IMR-90 (cell line): ENCODE measurements at regions not wholly inside any gene's neighbourhood (a gene's known extent, or its start where the extent isn't known, plus 50 kb on each side); places are given as distances from the start of the nearest gene placed in this dataset.
A peak's percentile ranks its signal among the peaks of the same experiment; 100 is the strongest.

Source experiments
- ATAC-seq: fragments of 200-7000 bp; cut with Tn5 transposase; 2 replicates; pipeline ENCODE4 v1.9.1; 2020; ENCODE audit warnings: low read depth, mild to moderate bottlenecking, moderate library complexity
- BruUV-seq: library from RNA; stranded (reverse); fragments of 400-500 nt; replicated peaks from 2 replicates; lab custom pipeline; 2021; lab: Mats Ljungman, UMichigan
- CTCF ChIA-PET: fragments of 300-600 bp; formaldehyde crosslinking; extraction: SDS; loops from one replicate; lab custom pipeline; 2021; ENCODE audit warnings: antibody characterized with exemption; lab: Yijun Ruan, JAX
- POLR2A ChIA-PET: fragments of 300-600 bp; sonication (Branson Sonifier 250); formaldehyde crosslinking; loops from one replicate; lab custom pipeline; 2022; ENCODE audit warnings: antibody characterized with exemption; ENCODE audit not compliant: unreplicated experiment; lab: Charles Lee
- DNase-seq: peaks from one replicate; pipeline ENCODE4 v3.0.0; 2013
- H2AFZ ChIP-seq: replicated peaks from 2 replicates; pipeline ENCODE3; 2013; ENCODE audit warnings: low read length, mild to moderate bottlenecking; ENCODE audit not compliant: poor library complexity
- H2AK5ac ChIP-seq: 2 replicates; pipeline ENCODE4 v1.6.1; 2013; ENCODE audit warnings: low read depth, low read length, inconsistent platforms
- H2AK9ac ChIP-seq: replicated peaks from 2 replicates; pipeline ENCODE3; 2013; ENCODE audit warnings: mild to moderate bottlenecking, low read depth, low read length, moderate library complexity; ENCODE audit not compliant: poor library complexity
- H2BK120ac ChIP-seq: 2 replicates; pipeline ENCODE4 v1.6.1; 2013; ENCODE audit warnings: low read depth, low read length, inconsistent platforms
- H2BK15ac ChIP-seq: 3 replicates; pipeline ENCODE4 v1.6.1; 2013; ENCODE audit warnings: low read depth, low read length, inconsistent platforms
- H2BK20ac ChIP-seq: 2 replicates; pipeline ENCODE4 v1.6.1; 2013; ENCODE audit warnings: low read depth, mild to moderate bottlenecking, inconsistent platforms, low read length, moderate library complexity
- H2BK5ac ChIP-seq: 2 replicates; pipeline ENCODE4 v1.6.1; 2013; ENCODE audit warnings: mild to moderate bottlenecking, low read depth, low read length, inconsistent platforms; ENCODE audit not compliant: poor library complexity, severe bottlenecking
- H3K14ac ChIP-seq: replicated peaks from 2 replicates; pipeline ENCODE4 v1.6.1; 2013; ENCODE audit warnings: low read depth, low read length, inconsistent platforms
- H3K18ac ChIP-seq: 2 replicates; pipeline ENCODE4 v1.6.1; 2013; ENCODE audit warnings: low read depth, low read length, control low read depth
- H3K23ac ChIP-seq: 2 replicates; pipeline ENCODE4 v1.6.1; 2013; ENCODE audit warnings: low read depth, low read length, inconsistent platforms
- H3K27ac ChIP-seq: 2 replicates; pipeline ENCODE4 v1.5.1; 2013; ENCODE audit warnings: mild to moderate bottlenecking, control low read depth, low read length; ENCODE audit not compliant: insufficient read depth
- H3K27me3 ChIP-seq: 2 replicates; pipeline ENCODE4 v1.6.1; 2013; ENCODE audit warnings: low read length; ENCODE audit not compliant: control insufficient read depth, insufficient read depth
- H3K36me3 ChIP-seq: 2 replicates; pipeline ENCODE4 v1.6.1; 2013; ENCODE audit warnings: low read length, mixed read lengths; ENCODE audit not compliant: control insufficient read depth, insufficient read depth
- H3K4ac ChIP-seq: 2 replicates; pipeline ENCODE4 v1.6.1; 2013; ENCODE audit warnings: low read depth, low read length, inconsistent platforms
- H3K4me1 ChIP-seq: 2 replicates; pipeline ENCODE4 v1.6.1; 2013; ENCODE audit warnings: low read length, mixed read lengths; ENCODE audit not compliant: control insufficient read depth, insufficient read depth
- H3K4me2 ChIP-seq: 2 replicates; pipeline ENCODE4 v1.6.1; 2013; ENCODE audit warnings: low read depth, mild to moderate bottlenecking, control low read depth, low read length, moderate library complexity
- H3K4me3 ChIP-seq: 2 replicates; pipeline ENCODE4 v1.5.1; 2013; ENCODE audit warnings: low read depth, mild to moderate bottlenecking, control low read depth, low read length, moderate library complexity; ENCODE audit not compliant: insufficient read depth
- H3K56ac ChIP-seq: 2 replicates; pipeline ENCODE4 v1.6.1; 2013; ENCODE audit warnings: low read length, inconsistent platforms; ENCODE audit not compliant: insufficient read depth; ENCODE audit errors: extremely low read depth
- H3K79me1 ChIP-seq, 2 experiments: 2 replicates each; pipeline ENCODE4 v1.6.1; 2013; ENCODE audit warnings: low read length in 2 of 2, inconsistent platforms in 1 of 2, low read depth in 1 of 2
- H3K9ac ChIP-seq: 2 replicates; pipeline ENCODE4 v1.6.1; 2013; ENCODE audit warnings: low read depth, low read length, control low read depth
- H3K9me1 ChIP-seq: 2 replicates; pipeline ENCODE4 v1.6.1; 2013; ENCODE audit warnings: low read length, inconsistent platforms; ENCODE audit not compliant: insufficient read depth
- H3K9me3 ChIP-seq: 2 replicates; pipeline ENCODE4 v1.6.1; 2013; ENCODE audit warnings: low read length; ENCODE audit not compliant: control insufficient read depth, insufficient read depth
- H4K20me1 ChIP-seq: 2 replicates; pipeline ENCODE4 v1.6.1; 2013; ENCODE audit warnings: low read length, inconsistent platforms; ENCODE audit not compliant: insufficient read depth
- H4K5ac ChIP-seq: 2 replicates; pipeline ENCODE4 v1.6.1; 2013; ENCODE audit warnings: mild to moderate bottlenecking, low read depth, low read length, control low read depth
- H4K8ac ChIP-seq, 2 experiments: 2 replicates each; pipeline ENCODE4 v1.6.1; 2013; ENCODE audit warnings: low read depth in 2 of 2, low read length in 2 of 2, control low read depth in 1 of 2, inconsistent platforms in 1 of 2
- H4K91ac ChIP-seq: 2 replicates; pipeline ENCODE4 v1.6.1; 2013; ENCODE audit warnings: low read depth, low read length, inconsistent platforms; ENCODE audit not compliant: insufficient read depth
- CTCF ChIP-seq: conservative IDR thresholded peaks from 2 replicates; pipeline ENCODE4 v1.5.1; 2012; ENCODE audit warnings: mild to moderate bottlenecking, low read depth, low read length, improper control_type of control experiment
- FOS ChIP-seq: fragments of 150-350 bp; IDR thresholded peaks from 2 replicates; pipeline ENCODE4 v1.6.1; 2016; ENCODE audit warnings: low read depth, low read length
- MAZ ChIP-seq: IDR thresholded peaks from 2 replicates; pipeline ENCODE4 v1.6.1; 2012; ENCODE audit warnings: low read depth, mild to moderate bottlenecking, low read length, improper control_type of control experiment, moderate library complexity, borderline replicate concordance
- NFE2L2 ChIP-seq: fragments of 150-350 bp; IDR thresholded peaks from 2 replicates; pipeline ENCODE4 v1.6.1; 2016; ENCODE audit warnings: low read depth, mild to moderate bottlenecking, low read length
- POLR2A ChIP-seq: IDR thresholded peaks from 2 replicates; pipeline ENCODE4 v1.6.1; 2012; ENCODE audit warnings: mild to moderate bottlenecking, low read depth, low read length
- RAD21 ChIP-seq: IDR thresholded peaks from 2 replicates; pipeline ENCODE4 v1.6.1; 2012; ENCODE audit warnings: low read length, improper control_type of control experiment
- RFX5 ChIP-seq: IDR thresholded peaks from 2 replicates; pipeline ENCODE4 v1.8.0; 2012; ENCODE audit warnings: low read depth, mild to moderate bottlenecking, low read length, moderate library complexity
- SMC3 ChIP-seq: fragments of 150-350 bp; IDR thresholded peaks from 2 replicates; pipeline ENCODE4 v1.6.1; 2016; ENCODE audit warnings: low read depth, mild to moderate bottlenecking, antibody characterized with exemption, low read length, moderate library complexity
- WGBS, 2 experiments: methylation state at CpG; one replicate each; pipeline versions ENCODE4 v1.1.5 to v1.1.7; 2013; ENCODE audit warnings: missing lambda C conversion rate in 2 of 2; ENCODE audit not compliant: insufficient read length in 1 of 2; ENCODE audit errors: extremely low coverage in 2 of 2; 5-methylcytosine and 5-hydroxymethylcytosine counted together
- dilution Hi-C: fragments of 300-500 bp; cut with HindIII; formaldehyde crosslinking; loops from one replicate; pipeline ENCODE4 v1.14.3; 2018; ENCODE audit warnings: low sequenced_read_pairs; ENCODE audit not compliant: unreplicated experiment
- in situ Hi-C: fragments of 300-500 bp; cut with MboI; formaldehyde crosslinking; loops from 3 replicates; pipeline ENCODE4 v1.14.3; 2019; ENCODE audit warnings: low sequenced_read_pairs, inconsistent platforms, mixed read lengths
- intact Hi-C: fragments of 100-400 bp; cut with micrococcal nuclease; formaldehyde crosslinking; loops from 2 replicates; pipeline ENCODE4 v1.10.0; 2022

DNA sequence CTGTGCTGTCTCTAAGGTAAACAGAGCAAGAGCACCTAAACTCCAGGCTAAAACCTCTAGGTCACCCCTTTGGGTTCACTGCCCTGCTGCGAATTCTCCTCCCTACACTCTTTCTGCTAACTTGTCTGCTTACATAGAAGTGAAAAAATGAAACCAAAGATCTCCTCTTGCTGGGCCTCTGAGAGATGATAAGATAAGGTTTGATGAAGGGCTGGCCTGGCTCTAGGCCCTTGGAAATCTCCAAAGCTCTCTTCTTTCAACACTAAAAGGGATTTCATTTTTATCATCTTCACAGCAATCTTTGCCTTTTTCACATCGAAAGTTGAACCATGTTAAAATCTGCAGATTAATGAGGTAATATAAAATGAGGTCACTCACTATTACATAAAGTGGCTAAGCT, 450.8 kb upstream of the TLE4 start:
- ATAC-seq (no peak), DNase-seq (peak; percentile 23)
- H3K4me1 ChIP-seq = no peaks in the 10 kb centered on the region
- H2BK20ac ChIP-seq = no peak overlapping the region
- no peak overlapping the region for H3K27ac ChIP-seq
- H4K91ac ChIP-seq = no peak overlapping the region
- TF ChIP-seq CTCF (no peak), NFE2L2 (no peak), SMC3 (no peak), RAD21 (no peak), MAZ (no peak), RFX5 (no peak), FOS (no peak), POLR2A (no peak)
- H3K79me1 ChIP-seq = no peaks in the 10 kb centered on the region
- H3K9ac ChIP-seq = no peak overlapping the region
- H2AFZ ChIP-seq = no peak overlapping the region
- no peak overlapping the region for H3K56ac ChIP-seq
- no peak overlapping the region for H3K4ac ChIP-seq
- H4K20me1 ChIP-seq = no peaks in the 10 kb centered on the region
- no peak overlapping the region for H3K14ac ChIP-seq
- H3K36me3 ChIP-seq = no peaks in the 10 kb centered on the region
- H3K9me1 ChIP-seq = no peaks in the 10 kb centered on the region
- H2AK5ac ChIP-seq = no peak overlapping the region
- H4K8ac ChIP-seq = no peak overlapping the region
- intact Hi-C loops = loop anchor here (10.0 kb wide), 1 partner anchor 296 kb away; no protein-coding TSS in a partner anchor
- H2BK5ac ChIP-seq = no peak overlapping the region
- WGBS, 2 experiments = no CpG with 5 or more reads among the region's 2 CpGs
- H2AK9ac ChIP-seq = no peak overlapping the region
- H3K4me2 ChIP-seq = no peak overlapping the region
- H3K9me3 ChIP-seq = no peaks in the 10 kb centered on the region
- H2BK15ac ChIP-seq = no peak overlapping the region
- ChIA-PET CTCF (no interaction called here), POLR2A (no interaction called here)
- no peak overlapping the region for H2BK120ac ChIP-seq
- no peak overlapping the region for H4K5ac ChIP-seq
- BruUV-seq = no TSS peak
- in situ Hi-C loops = loop anchor here (10.0 kb wide), 1 partner anchor 516 kb away; no protein-coding TSS in a partner anchor
- no peak overlapping the region for H3K18ac ChIP-seq
- H3K27me3 ChIP-seq = no peaks in the 10 kb centered on the region
- no peak overlapping the region for H3K23ac ChIP-seq
- no peak overlapping the region for H3K4me3 ChIP-seq
- dilution Hi-C loops = no loop called here
